ENCODE measurements at regions not wholly inside any gene's neighbourhood (a gene's known extent, or its start where the extent isn't known, plus 50 kb on each side); places are given as distances from the start of the nearest gene placed in this dataset.

DNA sequence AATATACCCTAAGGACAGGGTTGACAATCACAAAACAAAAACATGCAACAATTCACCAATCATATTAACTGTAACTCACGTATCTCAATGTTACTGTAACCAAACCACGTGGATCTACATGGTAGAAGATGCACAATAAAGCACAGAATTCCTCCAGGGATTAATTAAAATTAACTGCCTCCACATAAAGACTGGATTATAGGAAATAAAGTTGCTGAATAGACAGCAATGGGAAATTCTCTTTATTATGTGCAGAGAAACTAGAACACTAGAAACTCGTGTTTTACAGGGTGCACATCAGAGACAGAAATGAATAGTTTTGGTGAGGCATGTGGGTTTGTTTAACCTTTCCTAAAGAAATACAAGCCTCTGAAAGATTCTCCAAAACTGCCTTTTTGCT lies 696.3 kb downstream of the EPHA3 start:
- TF ChIP-seq, protein P1, sequence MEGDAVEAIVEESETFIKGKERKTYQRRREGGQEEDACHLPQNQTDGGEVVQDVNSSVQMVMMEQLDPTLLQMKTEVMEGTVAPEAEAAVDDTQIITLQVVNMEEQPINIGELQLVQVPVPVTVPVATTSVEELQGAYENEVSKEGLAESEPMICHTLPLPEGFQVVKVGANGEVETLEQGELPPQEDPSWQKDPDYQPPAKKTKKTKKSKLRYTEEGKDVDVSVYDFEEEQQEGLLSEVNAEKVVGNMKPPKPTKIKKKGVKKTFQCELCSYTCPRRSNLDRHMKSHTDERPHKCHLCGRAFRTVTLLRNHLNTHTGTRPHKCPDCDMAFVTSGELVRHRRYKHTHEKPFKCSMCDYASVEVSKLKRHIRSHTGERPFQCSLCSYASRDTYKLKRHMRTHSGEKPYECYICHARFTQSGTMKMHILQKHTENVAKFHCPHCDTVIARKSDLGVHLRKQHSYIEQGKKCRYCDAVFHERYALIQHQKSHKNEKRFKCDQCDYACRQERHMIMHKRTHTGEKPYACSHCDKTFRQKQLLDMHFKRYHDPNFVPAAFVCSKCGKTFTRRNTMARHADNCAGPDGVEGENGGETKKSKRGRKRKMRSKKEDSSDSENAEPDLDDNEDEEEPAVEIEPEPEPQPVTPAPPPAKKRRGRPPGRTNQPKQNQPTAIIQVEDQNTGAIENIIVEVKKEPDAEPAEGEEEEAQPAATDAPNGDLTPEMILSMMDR (IDR thresholded peaks at IDR 0.05): no peak
- TF ChIP-seq POLR2A (IDR thresholded peaks at IDR 0.05): no peak

All from Peyer's patch (tissue), 4 donors.